A204.1 (cell line): ENCODE measurements at regions not wholly inside any gene's neighbourhood (a gene's known extent, or its start where the extent isn't known, plus 50 kb on each side); places are given as distances from the start of the nearest gene placed in this dataset.

Experiments used
- FAIRE-seq: peaks from 2 replicates; lab custom pipeline; 2012; peaks lifted over from hg19 to GRCh38; lab: Jason Lieb, UNC

DNA sequence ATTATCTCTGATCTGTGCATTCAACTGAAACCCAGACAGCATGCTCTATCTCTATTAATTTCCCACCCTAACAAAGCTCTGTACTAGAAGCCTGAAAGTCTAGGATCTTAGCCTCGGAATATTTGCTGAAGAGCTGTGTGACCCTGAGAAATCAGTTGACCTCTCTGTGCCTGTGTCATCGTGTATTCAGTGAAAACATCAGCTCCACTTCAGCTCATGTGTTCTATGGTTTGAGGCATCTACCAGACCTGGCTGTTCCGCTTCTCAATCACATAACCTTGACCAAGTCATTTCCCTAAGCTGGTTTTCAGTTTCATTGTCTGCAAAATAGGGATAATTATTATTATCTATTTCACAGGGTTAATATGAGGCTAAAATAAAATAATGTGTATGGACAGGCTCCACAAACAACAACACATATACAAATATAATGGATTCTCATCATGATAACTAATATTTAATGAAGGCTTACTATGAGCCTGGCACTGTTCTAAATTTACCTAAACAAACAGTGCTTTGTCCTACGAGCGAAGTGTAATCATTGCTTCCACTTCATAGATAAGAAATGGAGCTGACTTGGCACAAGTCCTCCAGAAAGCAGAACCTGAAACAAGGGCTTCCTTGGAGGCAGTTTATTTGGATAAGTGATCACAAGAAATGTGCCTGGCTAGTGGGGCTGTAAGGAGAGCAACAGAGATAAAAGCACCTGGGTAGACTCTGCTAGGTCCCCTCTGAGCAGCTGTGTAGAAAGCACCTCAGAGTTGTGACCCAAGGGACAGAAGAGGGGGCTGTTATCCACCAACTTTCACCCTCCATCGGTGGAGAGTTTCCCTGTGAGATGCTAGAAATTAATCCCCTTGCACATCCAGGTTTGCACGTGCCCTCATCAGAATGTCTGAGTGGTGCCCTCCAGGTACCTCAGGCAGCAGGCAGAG, 356.9 kb downstream of the RAB28 start:
- no peak for FAIRE-seq

DNA sequence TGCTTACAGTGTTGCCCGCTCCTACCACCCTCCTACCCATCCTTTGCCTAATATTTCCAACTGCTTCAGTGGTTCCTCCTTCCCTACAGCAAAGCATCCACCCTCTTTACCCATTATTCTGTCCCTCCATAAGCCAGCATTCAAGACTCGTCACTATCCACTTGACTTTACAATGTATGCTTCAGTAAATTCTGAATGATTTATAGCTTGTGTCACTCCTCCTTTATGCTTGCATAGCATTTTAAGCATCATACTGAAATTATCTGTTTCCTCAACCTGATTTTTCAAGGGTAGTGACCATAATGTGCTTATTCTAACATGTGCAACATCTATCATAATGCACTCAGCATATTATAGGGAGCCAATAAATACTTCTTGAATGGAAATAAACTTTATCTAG, 365.5 kb downstream of the RAB28 start:
- FAIRE-seq = no peak

DNA sequence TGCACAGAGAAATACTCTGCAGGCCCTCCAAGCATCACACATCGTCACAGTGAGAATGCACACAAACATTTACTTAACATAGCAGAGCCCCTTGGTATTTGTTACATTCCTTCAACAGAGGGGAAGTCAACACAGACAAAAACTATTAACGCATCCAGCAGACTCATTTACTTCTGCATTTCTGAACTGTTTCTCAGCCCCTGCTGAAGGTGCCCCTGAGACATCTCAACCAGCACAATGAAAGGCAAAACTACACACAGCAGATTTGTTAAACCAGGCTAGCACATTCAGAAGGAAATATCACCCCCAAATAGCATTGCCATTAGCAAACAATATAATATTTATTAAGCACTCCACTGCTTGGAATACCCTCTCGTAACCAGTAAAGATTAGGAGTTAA, 367.0 kb downstream of the RAB28 start:
- no peak for FAIRE-seq

DNA sequence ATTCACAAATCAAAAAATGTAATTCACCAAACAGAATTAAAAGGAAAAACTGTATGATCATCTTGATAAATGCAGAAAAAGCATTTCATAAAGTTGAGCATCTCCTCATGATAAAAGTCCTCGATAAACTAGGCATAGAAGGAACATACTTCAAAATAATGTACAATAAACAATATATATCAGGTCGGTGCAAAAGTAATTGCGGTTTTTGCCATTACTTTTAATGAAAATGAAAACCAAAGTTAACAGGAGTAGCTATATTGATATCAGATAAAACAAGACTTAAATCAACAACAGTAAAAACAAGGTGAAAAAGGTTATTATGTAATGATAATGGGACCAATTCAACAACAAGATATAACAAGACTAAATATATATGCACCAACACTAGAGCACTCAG, 372.1 kb downstream of the RAB28 start:
- FAIRE-seq = no peak

DNA sequence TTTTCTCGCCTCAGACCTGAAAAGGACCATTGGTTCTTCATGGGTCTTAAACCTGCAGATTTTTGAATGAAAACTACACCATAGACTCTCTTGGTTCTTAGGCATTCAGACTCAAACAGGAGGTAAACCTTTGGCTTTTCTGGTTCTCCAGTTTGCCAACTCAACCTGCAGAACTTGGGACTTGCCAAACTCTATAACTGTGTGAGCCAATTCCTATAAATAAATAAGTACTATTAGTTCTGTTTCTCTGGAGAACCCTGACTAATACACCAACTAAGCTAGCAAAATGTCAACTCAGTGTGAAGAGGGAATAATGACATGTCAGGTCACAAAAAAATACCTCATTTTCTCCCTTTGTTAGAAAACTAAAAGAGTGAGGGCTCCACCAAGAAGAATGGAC, 374.6 kb downstream of the RAB28 start:
- FAIRE-seq = no peak

DNA sequence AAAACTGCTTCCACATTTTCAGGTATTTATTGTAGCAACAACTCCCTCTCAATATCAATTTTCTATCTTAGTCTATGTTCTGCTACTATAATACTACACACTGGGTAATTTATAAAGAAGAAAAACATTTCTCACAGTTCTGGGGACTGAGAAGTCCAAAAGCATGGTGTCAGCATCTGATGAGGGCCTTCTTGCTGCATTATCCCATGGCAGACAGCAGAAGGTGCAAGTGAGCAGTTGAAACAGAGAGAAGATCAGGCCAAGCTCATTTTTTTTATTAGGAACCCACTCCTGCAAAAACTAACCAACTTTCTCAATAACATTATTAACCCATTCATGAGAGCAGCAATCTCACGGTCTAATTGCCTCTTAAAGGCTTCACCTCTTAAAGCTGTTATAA, 376.0 kb downstream of the RAB28 start:
- no peak for FAIRE-seq

DNA sequence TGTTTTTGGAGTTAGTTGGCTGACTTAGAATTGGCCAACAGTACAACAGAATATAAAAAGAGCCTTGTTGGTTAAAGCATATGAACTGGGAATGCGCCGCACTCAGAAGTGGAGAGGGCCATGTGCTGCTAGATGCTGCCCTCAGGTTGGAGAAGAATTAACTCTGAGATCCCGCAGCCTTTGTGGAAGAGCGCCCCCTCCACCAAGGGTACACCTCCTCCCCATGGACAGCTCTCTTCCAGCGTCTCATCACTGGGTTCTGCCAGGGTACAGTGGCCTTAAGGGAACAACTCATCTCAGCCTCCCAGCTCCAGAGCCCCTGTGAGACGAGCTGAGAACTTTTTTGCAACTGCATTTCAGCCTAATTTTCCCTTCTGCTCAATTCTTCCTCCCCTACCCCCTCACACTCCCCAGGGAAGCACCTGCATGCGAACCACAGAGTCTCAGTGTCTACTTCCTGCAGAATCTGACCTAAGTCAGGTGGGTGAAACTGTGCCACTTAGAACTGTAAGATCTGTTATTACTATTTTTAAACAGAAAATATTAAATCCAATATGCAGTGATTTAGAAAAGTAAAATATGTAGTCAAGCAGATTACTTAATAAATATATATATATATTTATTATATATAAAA, 380.6 kb downstream of the RAB28 start:
- FAIRE-seq = no peak

DNA sequence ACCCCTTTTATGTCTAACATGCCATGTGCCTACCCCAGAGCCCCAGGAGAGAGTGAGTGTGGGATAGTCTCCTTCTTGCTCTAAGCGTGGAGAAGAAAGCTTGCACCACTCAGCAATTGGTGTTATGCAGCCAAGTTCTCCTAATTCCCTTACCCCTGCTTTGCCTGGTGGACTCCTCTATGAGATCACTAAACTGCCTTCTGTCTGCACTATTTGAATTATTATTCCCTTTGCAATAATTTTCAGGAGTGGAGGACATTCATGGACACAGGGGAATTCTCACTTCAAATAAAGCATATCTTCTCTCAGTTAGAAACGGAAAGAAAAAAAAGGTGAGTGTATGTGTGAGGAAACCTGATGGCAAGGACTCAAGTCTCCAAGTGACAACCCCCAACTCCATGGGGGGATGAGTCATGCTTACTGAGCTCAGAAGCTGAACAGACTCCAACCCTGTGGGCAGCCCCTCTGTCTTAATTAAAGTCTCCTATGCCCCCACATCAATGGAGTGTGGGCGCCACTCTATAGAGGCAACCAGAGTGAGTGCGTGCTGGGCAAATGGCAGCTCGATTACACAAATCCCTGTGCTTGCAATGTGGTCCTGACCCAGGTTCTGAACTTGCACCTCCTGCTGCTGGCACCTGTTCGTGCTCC, 381.9 kb downstream of the RAB28 start:
- no peak for FAIRE-seq

DNA sequence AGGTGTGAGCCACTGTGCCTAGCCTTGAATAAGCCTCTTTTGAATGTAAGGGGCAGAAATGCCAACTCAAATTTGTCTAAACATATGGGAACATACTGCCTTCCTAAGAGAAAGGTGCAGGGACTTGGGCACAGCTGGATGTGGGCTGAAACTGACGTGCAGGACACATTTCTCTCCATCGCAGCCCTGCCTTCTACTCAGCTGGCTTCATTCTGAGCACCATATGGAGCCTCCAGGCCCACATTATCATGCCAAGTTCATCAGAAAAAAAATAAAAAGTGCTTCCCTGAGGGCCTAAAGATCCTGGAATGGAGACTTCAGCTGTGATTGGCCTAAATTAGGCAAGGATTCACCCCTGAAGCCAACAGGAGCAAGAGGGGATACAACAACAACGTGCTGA, 386.2 kb downstream of the RAB28 start:
- no peak for FAIRE-seq

DNA sequence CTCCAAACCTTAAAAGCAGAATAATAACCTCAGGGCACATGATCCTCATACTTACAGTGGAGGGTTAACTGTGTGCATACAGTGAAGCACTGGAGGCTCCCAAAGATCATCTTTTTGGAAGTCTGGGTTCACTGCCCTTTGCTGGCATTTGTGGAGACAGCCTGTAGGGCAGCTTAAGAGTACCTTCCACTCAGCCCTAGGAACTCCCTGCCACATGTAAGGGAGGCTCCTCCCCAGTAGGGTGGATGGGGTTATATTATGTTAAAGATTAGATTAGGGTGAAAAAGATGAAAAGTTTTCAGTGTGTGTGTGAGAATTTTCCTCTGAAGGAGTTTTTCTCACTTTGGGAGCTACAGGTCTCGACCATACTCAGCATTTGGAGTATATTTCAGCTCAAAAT, 388.4 kb downstream of the RAB28 start:
- no peak for FAIRE-seq

DNA sequence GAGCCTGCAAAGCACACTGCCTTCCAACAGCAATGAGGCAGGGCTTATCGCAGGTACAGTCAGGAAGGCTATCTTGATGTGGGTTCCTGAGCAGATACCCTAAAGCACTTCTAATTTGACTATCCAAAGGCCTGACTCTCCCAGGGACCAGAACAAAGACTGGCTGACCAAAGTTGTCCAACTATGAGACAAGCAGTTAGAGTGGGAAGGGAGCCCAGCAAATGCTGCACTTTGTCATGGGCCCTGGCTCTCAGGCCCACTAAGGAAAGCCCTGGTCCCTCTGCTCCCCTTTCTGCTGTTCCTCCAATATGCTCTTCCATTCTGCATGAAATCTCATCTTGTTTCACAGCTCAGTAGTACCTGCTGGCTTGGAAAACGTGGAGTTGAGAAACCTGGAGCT, 391.0 kb downstream of the RAB28 start:
- no peak for FAIRE-seq

DNA sequence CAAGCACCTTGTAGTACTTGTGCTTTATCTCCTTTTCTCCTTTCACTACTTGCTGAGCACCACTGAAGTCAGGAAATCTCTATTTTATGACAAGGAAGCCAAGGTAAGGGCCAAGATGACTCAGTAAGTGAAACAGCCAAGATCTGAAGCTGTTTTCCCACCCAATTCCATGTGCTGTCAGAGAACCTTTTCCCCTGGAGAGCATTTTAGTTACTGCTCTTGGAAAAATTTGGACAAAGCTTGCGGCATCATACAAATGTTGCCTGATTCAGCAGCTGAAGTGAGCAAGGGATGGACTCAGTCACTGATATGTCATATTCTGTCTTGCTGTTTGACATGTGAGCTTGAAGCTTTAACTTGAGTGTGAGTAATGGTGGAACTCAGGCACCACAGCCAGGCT, 391.4 kb downstream of the RAB28 start:
- FAIRE-seq = no peak

DNA sequence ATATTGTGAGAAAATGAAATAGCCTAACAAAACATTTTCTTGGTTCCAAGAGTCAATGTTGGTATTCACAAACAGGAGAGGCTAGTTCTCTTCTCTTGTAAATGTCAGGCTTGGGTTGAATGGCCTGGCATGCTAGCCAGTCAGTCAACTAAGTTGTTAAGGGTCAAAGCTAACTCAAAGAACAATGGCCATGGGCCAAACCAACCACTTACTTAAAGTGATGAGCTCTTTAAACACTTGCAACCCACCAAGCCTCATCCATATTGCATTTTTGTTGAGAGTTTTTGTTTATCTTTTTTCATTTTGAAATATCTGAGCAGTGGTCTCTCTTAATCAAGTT, 394.5 kb downstream of the RAB28 start:
- no peak for FAIRE-seq

DNA sequence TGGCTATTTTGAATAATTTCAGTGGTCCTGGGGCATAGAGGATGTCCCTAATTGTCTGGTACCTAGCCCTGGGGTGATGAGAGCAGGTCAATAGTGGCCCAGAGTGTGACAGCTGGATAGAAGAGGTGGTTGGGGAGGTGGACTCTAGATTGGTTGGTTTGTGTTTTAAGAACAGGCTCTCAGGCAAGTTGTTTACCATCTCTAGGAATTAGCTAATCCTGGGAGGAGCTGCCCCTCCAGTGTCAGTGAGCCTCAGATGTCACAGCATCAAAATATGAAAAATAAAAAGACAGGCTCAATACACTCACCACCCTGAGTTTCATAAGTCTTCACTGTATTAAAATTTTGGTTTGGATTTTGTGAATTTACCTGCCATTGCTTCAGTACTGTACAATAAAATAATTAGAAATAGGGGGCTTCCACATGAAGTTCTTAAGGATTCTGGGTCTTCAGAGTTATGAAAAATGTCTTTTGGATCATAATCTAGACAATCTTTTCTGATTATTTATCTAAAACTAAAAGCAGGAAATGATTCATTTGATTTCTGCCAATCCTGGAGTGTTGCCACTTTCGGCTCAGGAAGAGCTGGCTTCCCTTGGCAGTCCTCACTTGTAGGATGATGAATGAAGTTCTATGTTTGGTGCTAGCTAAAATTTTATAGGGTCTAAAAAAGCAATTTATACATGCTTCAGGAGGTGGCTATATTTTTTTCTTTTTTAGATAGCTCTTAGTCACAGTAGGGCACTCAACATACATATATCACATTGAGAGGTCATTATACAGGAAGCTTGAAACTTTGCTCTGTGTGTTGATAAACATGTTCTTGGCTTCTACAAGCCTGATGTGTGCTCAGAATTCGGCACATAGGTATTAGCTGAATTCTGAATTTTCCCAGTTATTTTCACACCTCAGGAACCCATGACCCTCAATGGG, 395.1 kb downstream of the RAB28 start:
- no peak for FAIRE-seq

DNA sequence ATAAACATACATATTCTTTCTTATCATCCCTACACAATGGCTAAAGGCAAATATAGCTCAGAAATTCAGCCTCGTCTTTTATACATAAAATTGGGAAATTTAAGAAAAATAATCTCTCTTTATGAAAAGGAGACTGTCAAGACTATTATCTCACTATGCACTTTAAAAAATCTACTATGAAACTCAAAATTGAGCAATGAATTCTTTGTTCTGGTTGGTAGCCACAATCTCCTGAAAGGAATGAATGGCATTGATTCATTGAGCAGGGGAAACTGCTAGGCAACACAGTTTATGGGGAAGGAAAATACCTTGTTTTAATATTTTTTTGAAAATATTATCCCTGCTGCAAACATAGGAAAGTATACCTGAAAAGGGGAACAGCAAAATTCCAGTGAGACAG, 397.1 kb downstream of the RAB28 start:
- no peak for FAIRE-seq

DNA sequence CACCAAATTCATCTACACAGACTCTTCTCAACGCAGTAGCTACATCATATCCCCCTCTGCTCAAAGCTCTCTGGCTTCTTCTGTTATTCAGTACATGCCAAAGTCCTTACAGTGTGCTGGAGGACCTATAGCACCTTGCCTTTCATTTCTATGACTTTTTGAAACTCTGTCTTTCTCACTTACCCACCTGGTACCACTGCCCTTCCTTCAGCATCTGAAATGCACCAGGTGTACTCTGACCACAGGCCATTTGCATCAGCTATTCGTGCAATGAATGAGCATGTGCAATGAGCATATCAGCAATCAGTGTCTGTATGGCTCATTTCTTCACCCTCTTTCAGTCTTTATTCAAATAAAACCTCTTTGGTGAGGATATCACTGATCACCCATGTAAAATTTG, 399.9 kb downstream of the RAB28 start:
- FAIRE-seq = no peak

DNA sequence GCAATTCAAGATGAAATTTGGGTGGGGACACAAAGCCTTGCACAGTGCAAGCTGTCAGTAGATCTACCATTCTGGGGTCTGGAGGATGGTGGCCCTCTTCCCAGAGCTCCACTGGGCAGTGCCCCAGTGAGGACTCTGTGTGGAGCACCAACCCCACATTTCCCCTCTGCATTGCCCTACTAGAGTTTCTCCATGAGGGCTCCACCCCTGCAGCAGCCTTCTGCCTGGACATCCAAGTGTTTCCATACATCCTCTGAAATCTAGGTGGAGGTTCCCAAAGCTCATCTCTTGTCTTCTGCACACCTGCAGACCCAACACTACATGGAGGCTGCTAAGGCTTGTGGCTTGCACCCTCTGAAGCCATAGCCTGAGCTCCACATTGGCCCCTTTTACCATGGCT, 402.3 kb downstream of the RAB28 start:
- no peak for FAIRE-seq

DNA sequence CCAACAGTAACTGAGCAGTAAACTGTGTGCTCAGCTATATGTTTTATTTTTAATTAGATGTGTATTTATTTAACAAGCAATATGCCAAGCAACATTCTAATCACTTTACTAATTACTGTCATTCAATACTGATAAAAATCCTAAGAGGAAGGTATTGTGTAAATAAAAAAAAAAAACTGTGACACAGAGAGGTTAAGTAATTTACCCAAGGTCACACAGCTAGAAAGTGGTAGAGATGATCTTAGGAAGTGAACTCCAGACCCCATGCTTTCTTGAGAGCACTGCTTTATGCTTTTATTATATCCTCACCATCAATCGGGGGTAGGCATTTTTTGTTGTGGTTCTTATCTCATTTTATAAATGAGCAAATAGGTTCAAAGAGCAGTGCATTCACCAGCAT, 417.1 kb downstream of the RAB28 start:
- FAIRE-seq = no peak

DNA sequence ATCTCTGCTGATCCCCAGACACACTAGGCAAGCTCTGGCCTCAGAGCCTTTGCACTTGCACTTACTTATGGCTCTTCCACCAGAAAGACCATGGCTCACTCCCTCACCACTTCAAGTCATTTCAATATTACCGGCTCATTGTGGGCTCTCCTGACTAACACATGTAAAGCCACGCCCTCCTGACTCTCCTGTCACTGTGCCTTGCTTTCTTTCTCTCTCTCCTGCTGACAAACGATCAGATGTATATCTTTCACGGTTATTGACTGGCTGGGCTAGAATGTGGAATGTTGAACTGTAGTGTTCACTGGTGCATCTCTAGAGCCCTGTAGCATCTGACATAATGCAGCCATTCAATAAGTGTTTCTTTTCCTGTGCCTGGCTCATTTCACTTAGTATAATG, 425.1 kb downstream of the RAB28 start:
- no peak for FAIRE-seq

DNA sequence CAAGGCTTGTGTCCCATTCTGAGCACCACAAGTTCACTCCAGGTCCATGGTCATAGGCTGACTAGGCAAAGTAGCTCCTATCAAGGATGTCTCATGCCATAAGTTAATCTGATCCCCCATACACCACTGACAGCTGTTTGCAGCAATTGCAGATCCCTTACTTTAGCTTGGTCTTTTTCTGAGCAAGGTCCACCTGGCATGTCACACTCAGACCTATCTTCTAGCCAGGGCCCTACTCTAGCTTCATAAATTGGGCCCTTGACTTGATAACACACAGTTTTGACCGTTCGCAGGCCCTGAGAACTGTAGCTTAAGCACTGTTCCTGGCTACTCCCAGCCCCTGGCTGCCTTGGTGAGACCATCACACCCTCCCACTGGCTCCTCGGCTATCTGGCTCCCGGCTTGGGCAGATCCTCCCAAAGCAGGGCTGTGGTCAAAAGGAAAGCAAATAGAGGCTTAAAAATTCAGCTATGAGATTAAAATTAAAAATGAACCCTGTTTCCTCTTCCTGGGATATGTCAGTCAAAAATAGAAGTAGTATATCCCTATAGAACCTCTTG, 427.4 kb downstream of the RAB28 start:
- no peak for FAIRE-seq

DNA sequence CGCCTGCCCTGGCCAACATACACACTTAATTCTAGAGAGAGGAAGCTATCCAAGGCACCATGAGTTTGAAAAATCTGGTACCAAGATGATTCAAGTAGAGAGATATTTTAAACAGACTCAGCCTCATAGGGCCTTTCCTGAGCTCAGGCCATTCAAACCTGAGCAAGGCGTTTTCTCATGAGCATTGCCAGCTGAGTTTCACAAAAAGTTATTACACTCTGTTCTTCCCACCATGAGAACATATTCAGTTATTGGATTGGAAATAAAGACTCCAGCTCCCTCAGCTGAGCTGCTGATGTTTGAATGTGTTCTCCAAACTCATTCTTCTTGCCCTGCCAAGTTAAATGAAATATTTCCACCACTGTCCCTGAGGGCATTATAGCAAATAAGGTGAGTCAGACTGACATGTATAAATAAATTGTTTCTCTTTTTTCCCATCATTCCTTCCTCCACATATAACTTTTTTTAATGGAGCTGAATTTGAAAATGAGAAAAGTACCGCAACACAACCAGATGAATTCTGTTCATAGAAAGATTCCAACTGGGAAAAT, 429.6 kb downstream of the RAB28 start:
- no peak for FAIRE-seq

DNA sequence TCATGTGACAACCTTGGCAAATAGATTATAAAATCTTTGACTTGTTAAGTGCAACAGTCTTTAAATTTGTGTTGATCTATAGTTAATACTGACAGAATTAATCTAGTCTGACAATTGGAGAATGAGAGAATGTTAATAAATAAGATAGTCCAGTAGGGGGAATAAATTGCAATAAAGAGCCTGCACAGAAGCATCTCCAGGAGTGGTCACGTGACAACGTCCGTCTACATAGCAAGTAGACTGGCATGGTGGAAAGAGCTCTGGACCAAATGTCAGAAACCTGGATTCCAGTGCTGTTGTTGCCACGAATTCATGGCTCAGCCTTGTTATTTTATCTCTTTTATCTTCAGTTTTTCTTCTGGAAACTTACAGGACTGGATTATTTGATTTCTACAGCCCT, 436.5 kb downstream of the RAB28 start:
- no peak for FAIRE-seq
